CD4-positive, alpha-beta T cell (primary cell): ENCODE measurements at regions not wholly inside any gene's neighbourhood (a gene's known extent, or its start where the extent isn't known, plus 50 kb on each side); places are given as distances from the start of the nearest gene placed in this dataset.

Source experiments
- ATAC-seq: fragments of 200-7000 bp; cut with Tn5 transposase; one replicate; pipeline ENCODE4 v1.10.0; 2022; ENCODE audit warnings: mild to moderate bottlenecking; ENCODE audit not compliant: poor library complexity
- CTCF ChIA-PET: fragments of 350-600 bp; sonication (Branson Sonifier 250); formaldehyde crosslinking; loops from one replicate; lab custom pipeline; 2021; ENCODE audit warnings: antibody characterized with exemption, inconsistent platforms; lab: Charles Lee
- POLR2A ChIA-PET: fragments of 350-600 bp; sonication (Branson Sonifier 250); formaldehyde crosslinking; loops from one replicate; lab custom pipeline; 2021; ENCODE audit warnings: antibody characterized with exemption, inconsistent platforms; lab: Charles Lee
- DNase-seq, 14 experiments: peaks; one replicate each; pipeline ENCODE4 v3.0.0-alpha.2; 2013 to 2020; ENCODE audit warnings: mixed read lengths in 2 of 14
- H3K27ac ChIP-seq, 2 donors: one replicate each; pipeline versions ENCODE4 v1.5.1 to v1.7.0; 2013; ENCODE audit warnings: low read length in 2 of 2, low read depth in 1 of 2, mild to moderate bottlenecking in 1 of 2
- H3K27me3 ChIP-seq, 2 experiments: 1 replicate in 1 of 2; 2 replicates in 1 of 2; pipeline versions ENCODE4 v1.6.1 to v1.7.0; 2013; ENCODE audit warnings: low read length in 2 of 2, control low read depth in 1 of 2, mild to moderate bottlenecking in 1 of 2, moderate library complexity in 1 of 2; ENCODE audit not compliant: insufficient read depth in 2 of 2, control insufficient read depth in 1 of 2
- H3K36me3 ChIP-seq: one replicate; pipeline ENCODE4 v1.6.1; 2013; ENCODE audit warnings: low read length, control low read depth; ENCODE audit not compliant: insufficient read depth
- H3K4me1 ChIP-seq: one replicate; pipeline ENCODE4 v1.6.1; 2013; ENCODE audit warnings: low read length, control low read depth; ENCODE audit not compliant: insufficient read depth
- H3K4me3 ChIP-seq: one replicate; pipeline ENCODE4 v1.5.1; 2013; ENCODE audit warnings: mild to moderate bottlenecking, low read length, moderate library complexity
- H3K9me3 ChIP-seq, 2 experiments: 1 replicate in 1 of 2; 2 replicates in 1 of 2; pipeline versions ENCODE4 v1.6.1 to v1.7.0; 2013; ENCODE audit warnings: low read length in 2 of 2, mild to moderate bottlenecking in 2 of 2, control low read depth in 1 of 2, moderate library complexity in 1 of 2; ENCODE audit not compliant: control insufficient read depth in 1 of 2, insufficient read depth in 1 of 2
- H3K27ac Mint-ChIP-seq: one replicate; pipeline ENCODE4 v1.8.0; 2020; ENCODE audit warnings: mixed read lengths
- H3K27me3 Mint-ChIP-seq: one replicate; pipeline ENCODE4 v1.8.0; 2021; ENCODE audit warnings: mixed read lengths
- H3K36me3 Mint-ChIP-seq: one replicate; pipeline ENCODE4 v1.8.0; 2021; ENCODE audit warnings: low read depth, mixed read lengths
- H3K4me1 Mint-ChIP-seq: one replicate; pipeline ENCODE4 v1.8.0; 2021; ENCODE audit warnings: low read depth, mixed read lengths
- H3K4me3 Mint-ChIP-seq: one replicate; pipeline ENCODE4 v1.8.0; 2020; ENCODE audit warnings: mild to moderate bottlenecking, mixed read lengths
- H3K9me3 Mint-ChIP-seq: one replicate; pipeline ENCODE4 v1.8.0; 2020; ENCODE audit warnings: mixed read lengths
- intact Hi-C, 2 experiments: fragments of 100-400 bp; cut with DNase I in 1 of 2; cut with micrococcal nuclease in 1 of 2; formaldehyde crosslinking; loops; one replicate each; pipeline versions ENCODE4 v1.15.1 to v1.9.0; 2023 to 2025; cut with DNase I, micrococcal nuclease
- TF ChIP-seq, protein P1 (sequence below): fragments of 200-600 bp; IDR thresholded peaks from one replicate; pipeline ENCODE4 v1.8.0; 2022; ENCODE audit warnings: antibody characterized with exemption, mild to moderate bottlenecking

DNA sequence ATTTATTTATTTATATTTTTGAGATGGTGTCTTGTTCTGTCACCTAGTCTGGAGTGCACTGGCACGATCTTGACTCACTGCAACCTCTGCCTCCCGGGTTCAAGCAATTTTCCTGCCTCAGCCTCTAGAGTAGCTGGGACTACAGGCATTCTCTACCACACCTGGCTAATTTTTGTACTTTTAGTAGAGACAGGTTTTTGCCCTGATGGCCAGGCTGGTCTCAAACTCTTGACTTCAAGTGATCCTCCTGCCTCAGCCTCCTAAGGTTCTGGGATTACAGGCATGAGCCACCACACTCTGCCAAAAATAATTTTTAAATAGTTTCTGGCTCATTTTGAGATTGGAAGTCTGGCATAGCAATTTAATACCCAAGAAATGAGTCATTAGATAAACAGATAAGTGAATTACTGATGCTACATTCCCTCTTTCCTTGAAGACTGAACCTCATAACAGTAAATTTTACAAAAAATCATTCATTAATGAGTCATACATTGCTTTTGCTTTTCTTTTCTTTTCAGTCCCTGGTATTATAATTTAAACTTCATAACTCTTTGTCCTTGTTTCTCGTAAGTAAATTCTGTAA, 881.6 kb upstream of the PIK3C3 start:
- no peak for ATAC-seq
- Histone ChIP-seq H3K4me1 (no peaks in the 10 kb centered on the region), H3K27me3 (no peaks in the 10 kb centered on the region), H3K4me3 (no peak overlapping the region), H3K36me3 (no peaks in the 10 kb centered on the region), H3K9me3 (peaks cover 4 to 8% of the 10 kb centered on the region in 2 experiments), H3K27ac (no peak overlapping the region)
- Mint-ChIP-seq H3K4me1 (no peaks in the 10 kb centered on the region), H3K36me3 (no peaks in the 10 kb centered on the region), H3K9me3 (peaks cover 10% of the 10 kb centered on the region), H3K4me3 (no peak overlapping the region), H3K27ac (no peak overlapping the region), H3K27me3 (no peaks in the 10 kb centered on the region)
- intact Hi-C loops = no loop called here
- ChIA-PET CTCF (no interaction called here), POLR2A (no interaction called here)
- TF ChIP-seq, protein P1, sequence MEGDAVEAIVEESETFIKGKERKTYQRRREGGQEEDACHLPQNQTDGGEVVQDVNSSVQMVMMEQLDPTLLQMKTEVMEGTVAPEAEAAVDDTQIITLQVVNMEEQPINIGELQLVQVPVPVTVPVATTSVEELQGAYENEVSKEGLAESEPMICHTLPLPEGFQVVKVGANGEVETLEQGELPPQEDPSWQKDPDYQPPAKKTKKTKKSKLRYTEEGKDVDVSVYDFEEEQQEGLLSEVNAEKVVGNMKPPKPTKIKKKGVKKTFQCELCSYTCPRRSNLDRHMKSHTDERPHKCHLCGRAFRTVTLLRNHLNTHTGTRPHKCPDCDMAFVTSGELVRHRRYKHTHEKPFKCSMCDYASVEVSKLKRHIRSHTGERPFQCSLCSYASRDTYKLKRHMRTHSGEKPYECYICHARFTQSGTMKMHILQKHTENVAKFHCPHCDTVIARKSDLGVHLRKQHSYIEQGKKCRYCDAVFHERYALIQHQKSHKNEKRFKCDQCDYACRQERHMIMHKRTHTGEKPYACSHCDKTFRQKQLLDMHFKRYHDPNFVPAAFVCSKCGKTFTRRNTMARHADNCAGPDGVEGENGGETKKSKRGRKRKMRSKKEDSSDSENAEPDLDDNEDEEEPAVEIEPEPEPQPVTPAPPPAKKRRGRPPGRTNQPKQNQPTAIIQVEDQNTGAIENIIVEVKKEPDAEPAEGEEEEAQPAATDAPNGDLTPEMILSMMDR = no peak
- DNase-seq = no peak

DNA sequence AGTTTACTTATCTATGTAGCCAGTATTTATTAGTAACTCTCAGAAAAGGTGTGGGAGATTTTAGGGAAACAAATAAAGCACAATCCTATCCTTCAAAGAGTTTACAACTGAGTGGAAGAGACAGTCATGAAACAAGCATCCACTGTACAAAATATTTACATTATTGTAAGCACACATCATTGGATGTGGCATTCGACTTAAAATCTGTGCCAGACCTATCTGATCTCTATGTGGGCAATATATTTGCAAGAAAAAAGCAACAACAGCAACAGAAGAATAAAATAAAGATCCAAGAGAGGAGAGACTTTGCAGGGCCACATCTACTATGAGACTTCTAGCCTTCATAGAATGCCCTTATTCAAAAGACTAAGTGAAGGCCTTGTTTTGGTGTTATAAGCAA, 882.1 kb upstream of the PIK3C3 start:
- no peaks in the 10 kb centered on the region for H3K36me3 ChIP-seq
- no peaks in the 10 kb centered on the region for H3K27me3 ChIP-seq
- intact Hi-C loops = no loop called here
- no peaks in the 10 kb centered on the region for H3K4me1 Mint-ChIP-seq
- ChIA-PET POLR2A (no interaction called here), CTCF (no interaction called here)
- H3K4me3 Mint-ChIP-seq = no peak overlapping the region
- TF ChIP-seq, protein P1 = no peak
- no peak overlapping the region for H3K27ac Mint-ChIP-seq
- no peaks in the 10 kb centered on the region for H3K27me3 Mint-ChIP-seq
- no peak for DNase-seq
- no peaks in the 10 kb centered on the region for H3K4me1 ChIP-seq
- H3K27ac ChIP-seq = no peak overlapping the region
- H3K4me3 ChIP-seq = no peak overlapping the region
- peaks cover 12% of the 10 kb centered on the region for H3K9me3 Mint-ChIP-seq
- H3K36me3 Mint-ChIP-seq = no peaks in the 10 kb centered on the region
- no peak for ATAC-seq
- peaks cover 4 to 8% of the 10 kb centered on the region in 2 experiments for H3K9me3 ChIP-seq

DNA sequence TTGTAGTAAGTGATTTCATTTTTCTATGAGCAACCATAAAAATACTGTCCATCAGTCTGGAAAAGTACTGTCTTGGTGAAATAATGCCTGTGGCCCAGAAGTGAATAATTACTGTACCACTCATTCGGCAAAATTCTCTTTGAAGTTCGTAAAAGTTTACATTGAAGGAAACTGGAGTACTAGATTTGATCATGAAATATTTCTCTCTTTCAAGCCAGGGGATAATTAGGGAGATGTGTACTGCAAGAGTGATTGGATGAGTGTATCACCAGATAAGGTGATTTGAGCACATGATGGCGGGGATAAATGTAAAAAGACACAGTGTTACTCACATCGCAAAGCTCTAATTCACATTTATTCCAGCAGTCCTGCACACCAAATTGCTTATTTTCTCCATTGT, 883.2 kb upstream of the PIK3C3 start:
- Mint-ChIP-seq H3K36me3 (no peaks in the 10 kb centered on the region), H3K27ac (no peak overlapping the region), H3K4me3 (no peak overlapping the region), H3K9me3 (peaks cover 12% of the 10 kb centered on the region), H3K4me1 (no peaks in the 10 kb centered on the region), H3K27me3 (no peaks in the 10 kb centered on the region)
- no peaks in the 10 kb centered on the region for H3K36me3 ChIP-seq
- TF ChIP-seq, protein P1 = no peak
- intact Hi-C loops = no loop called here
- ATAC-seq (no peak), DNase-seq (no peak)
- no peaks in the 10 kb centered on the region for H3K4me1 ChIP-seq
- H3K9me3 ChIP-seq = peaks cover 4 to 8% of the 10 kb centered on the region in 2 experiments
- H3K27me3 ChIP-seq = no peaks in the 10 kb centered on the region
- ChIA-PET CTCF (no interaction called here), POLR2A (no interaction called here)
- H3K4me3 ChIP-seq = no peak overlapping the region
- H3K27ac ChIP-seq = no peak overlapping the region
